HepG2 (cell line): ENCODE measurements at regions not wholly inside any gene's neighbourhood (a gene's known extent, or its start where the extent isn't known, plus 50 kb on each side); places are given as distances from the start of the nearest gene placed in this dataset.

Experiments
- EP300 ChIP-seq, 3 experiments: sonication (generic) in 1 of 3; formaldehyde crosslinking in 1 of 3; IDR thresholded peaks; 2 replicates each; pipeline versions ENCODE4 v1.5.1 to v1.6.1; 2011 to 2020; ENCODE audit warnings: low read depth in 2 of 3, low read length in 2 of 3, borderline replicate concordance in 1 of 3, improper control_type of control experiment in 1 of 3, mild to moderate bottlenecking in 1 of 3, missing genetic modification reagents in 1 of 3, moderate library complexity in 1 of 3
- ZNF264 ChIP-seq: sonication (generic); formaldehyde crosslinking; IDR thresholded peaks from 2 replicates; pipeline ENCODE4 v1.4.0; 2020; ENCODE audit warnings: missing genetic modification reagents
- ZNF652 ChIP-seq: IDR thresholded peaks from 2 replicates; pipeline ENCODE4 v1.6.1; 2016; ENCODE audit warnings: low read depth, borderline replicate concordance

DNA sequence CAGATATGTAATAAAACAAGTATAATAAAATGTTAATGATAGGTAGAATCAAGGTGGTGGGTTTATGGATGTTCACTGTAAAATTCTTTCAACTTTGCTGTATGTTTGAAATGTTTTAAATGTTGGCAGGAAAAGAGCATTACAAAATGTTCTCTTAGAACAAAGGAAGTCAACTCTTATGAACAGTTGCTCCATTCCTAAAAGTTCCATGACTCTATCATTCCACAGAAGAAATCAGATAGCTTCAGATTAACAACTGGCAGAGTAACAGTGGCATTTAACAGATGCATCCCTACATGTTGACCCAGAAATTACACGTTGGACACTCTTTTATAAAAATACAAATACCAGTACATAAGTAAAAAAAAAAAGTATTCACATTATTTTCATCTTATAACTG is 2023.7 kb downstream of the ARAP2 start:
- TF ChIP-seq ZNF264 (no peak), EP300 (IDR thresholded peaks at IDR 0.05; ENCODE audit: low read depth in 2 of 2, low read length in 2 of 2) (no peak), EP300 (CRISPR knock-in tag; IDR thresholded peaks at IDR 0.05; ENCODE audit: borderline replicate concordance) (no peak), ZNF652 (CRISPR knock-in tag) (no peak)
